Progenitor cell of endocrine pancreas (in vitro differentiated cells): ENCODE measurements at regions not wholly inside any gene's neighbourhood (a gene's known extent, or its start where the extent isn't known, plus 50 kb on each side); places are given as distances from the start of the nearest gene placed in this dataset.

Experiments
- DNase-seq: peaks from one replicate; pipeline ENCODE4 v3.0.0; 2021; ENCODE audit warnings: low spot score; ENCODE audit not compliant: unreplicated experiment
- H3K27ac Mint-ChIP-seq: 2 replicates; pipeline ENCODE4 v1.8.0; 2021; ENCODE audit warnings: mild to moderate bottlenecking, moderate library complexity, mixed read lengths
- H3K27me3 Mint-ChIP-seq: 2 replicates; pipeline ENCODE4 v1.8.0; 2021; ENCODE audit warnings: mixed read lengths
- H3K36me3 Mint-ChIP-seq: 2 replicates; pipeline ENCODE4 v1.8.0; 2022; ENCODE audit warnings: mixed read lengths; ENCODE audit not compliant: insufficient read depth
- H3K4me1 Mint-ChIP-seq: 2 replicates; pipeline ENCODE4 v1.8.0; 2021; ENCODE audit warnings: low read depth, mixed read lengths
- H3K4me3 Mint-ChIP-seq: 2 replicates; pipeline ENCODE4 v1.8.0; 2021; ENCODE audit warnings: low read depth, mild to moderate bottlenecking, moderate library complexity, mixed read lengths
- H3K9me3 Mint-ChIP-seq: 2 replicates; pipeline ENCODE4 v1.8.0; 2021; ENCODE audit warnings: low read depth, mixed read lengths
- CTCF ChIP-seq: fragments of 200-600 bp; sonication (generic); IDR thresholded peaks from one replicate; pipeline ENCODE4 v1.5.0; 2021; ENCODE audit warnings: antibody characterized with exemption, mild to moderate bottlenecking; ENCODE audit not compliant: unreplicated experiment

GRCh38 chr17:69783865-69784264, 291.2 kb upstream of the KCNJ16 start:
- peaks cover 18% of the 10 kb centered on the region for H3K9me3 Mint-ChIP-seq
- no peaks in the 10 kb centered on the region for H3K36me3 Mint-ChIP-seq
- no peak overlapping the region for H3K4me3 Mint-ChIP-seq
- H3K4me1 Mint-ChIP-seq, result no peaks in the 10 kb centered on the region
- DNase-seq, result no peak
- H3K27me3 Mint-ChIP-seq, result no peaks in the 10 kb centered on the region
- H3K27ac Mint-ChIP-seq, result no peak overlapping the region
- no peak for TF ChIP-seq CTCF

GRCh38 chr17:69788957-69789356, 286.1 kb upstream of the KCNJ16 start:
- no peak for DNase-seq
- H3K9me3 Mint-ChIP-seq, result peaks cover 3% of the 10 kb centered on the region
- no peak overlapping the region for H3K27ac Mint-ChIP-seq
- no peak overlapping the region for H3K4me3 Mint-ChIP-seq
- no peaks in the 10 kb centered on the region for H3K4me1 Mint-ChIP-seq
- H3K36me3 Mint-ChIP-seq, result no peaks in the 10 kb centered on the region
- TF ChIP-seq CTCF, result no peak
- H3K27me3 Mint-ChIP-seq, result no peaks in the 10 kb centered on the region

- no peaks in the 10 kb centered on the region for H3K4me1 Mint-ChIP-seq
- no peaks in the 10 kb centered on the region for H3K36me3 Mint-ChIP-seq
- H3K27me3 Mint-ChIP-seq, result peaks cover 4% of the 10 kb centered on the region
- no peak overlapping the region for H3K27ac Mint-ChIP-seq
- no peak for TF ChIP-seq CTCF
- DNase-seq, result no peak
- no peaks in the 10 kb centered on the region for H3K9me3 Mint-ChIP-seq
- no peak overlapping the region for H3K4me3 Mint-ChIP-seq
Measured at GRCh38 chr17:69796078-69796477, 278.9 kb upstream of the KCNJ16 start.

GRCh38 chr17:69800870-69801269, 274.2 kb upstream of the KCNJ16 start:
- no peak for DNase-seq
- H3K27ac Mint-ChIP-seq, result no peak overlapping the region
- no peaks in the 10 kb centered on the region for H3K9me3 Mint-ChIP-seq
- no peak for TF ChIP-seq CTCF
- H3K4me3 Mint-ChIP-seq, result no peak overlapping the region
- H3K36me3 Mint-ChIP-seq, result no peaks in the 10 kb centered on the region
- no peaks in the 10 kb centered on the region for H3K4me1 Mint-ChIP-seq
- peaks cover 4% of the 10 kb centered on the region for H3K27me3 Mint-ChIP-seq

GRCh38 chr17:69801368-69801767, 273.7 kb upstream of the KCNJ16 start:
- Mint-ChIP-seq H3K4me1 (no peaks in the 10 kb centered on the region), H3K36me3 (no peaks in the 10 kb centered on the region), H3K27me3 (peaks cover 4% of the 10 kb centered on the region), H3K9me3 (no peaks in the 10 kb centered on the region), H3K27ac (no peak overlapping the region), H3K4me3 (no peak overlapping the region)
- DNase-seq, result no peak
- TF ChIP-seq CTCF, result no peak
